SK-N-MC (cell line): ENCODE measurements at regions not wholly inside any gene's neighbourhood (a gene's known extent, or its start where the extent isn't known, plus 50 kb on each side); places are given as distances from the start of the nearest gene placed in this dataset.

ENCODE experiments used
- DNase-seq: peaks from one replicate; pipeline ENCODE4 v3.0.0-alpha.2; 2011; ENCODE audit warnings: low read depth, low spot score
- H3K27ac ChIP-seq: fragments of 200-600 bp; sonication (generic); 2 replicates; pipeline ENCODE4 v1.5.1; 2016; ENCODE audit warnings: mixed run types
- H3K36me3 ChIP-seq: fragments of 200-600 bp; sonication (generic); 2 replicates; pipeline ENCODE4 v1.6.1; 2017; ENCODE audit warnings: antibody characterized with exemption, low read length, mixed read lengths; ENCODE audit not compliant: insufficient read depth
- H3K4me3 ChIP-seq: fragments of 200-600 bp; sonication (generic); 2 replicates; pipeline ENCODE4 v1.5.1; 2016
- H3K9ac ChIP-seq: fragments of 200-600 bp; sonication (generic); 2 replicates; pipeline ENCODE4 v1.8.0; 2017; ENCODE audit warnings: mixed run types, mixed read lengths; ENCODE audit not compliant: insufficient read length
- H3K9me3 ChIP-seq: fragments of 200-600 bp; sonication (generic); 2 replicates; pipeline ENCODE4 v1.6.1; 2017; ENCODE audit warnings: low read depth, mild to moderate bottlenecking, antibody characterized with exemption, low read length, moderate library complexity, mixed read lengths
- EZH2 ChIP-seq: fragments of 200-600 bp; sonication (generic); IDR thresholded peaks from one replicate; pipeline ENCODE4 v1.6.1; 2017; ENCODE audit warnings: antibody characterized with exemption
- FOXP2 ChIP-seq: optimal IDR thresholded peaks from 2 replicates; pipeline ENCODE3; 2011; ENCODE audit warnings: mild to moderate bottlenecking, moderate library complexity; ENCODE audit not compliant: insufficient read depth; ENCODE audit errors: extremely low read length, control extremely low read depth
- POLR2AphosphoS5 ChIP-seq: IDR thresholded peaks from 2 replicates; pipeline ENCODE4 v1.6.1; 2012; ENCODE audit warnings: mild to moderate bottlenecking, low read depth, low read length, borderline replicate concordance

- Histone ChIP-seq H3K4me3 (no peak overlapping the region), H3K9me3 (no peaks in the 10 kb centered on the region), H3K27ac (no peak overlapping the region), H3K9ac (no peak overlapping the region), H3K36me3 (no peaks in the 10 kb centered on the region)
- DNase-seq: no peak
- TF ChIP-seq FOXP2 (no peak), POLR2AphosphoS5 (no peak), EZH2 (no peak)
Measured at GRCh38 chr14:25132094-25132493, 82.1 kb upstream of the STXBP6 start.

GRCh38 chr14:25122843-25123242, 72.9 kb upstream of the STXBP6 start:
- TF ChIP-seq EZH2: no peak
- Histone ChIP-seq H3K9me3 (no peaks in the 10 kb centered on the region), H3K36me3 (no peaks in the 10 kb centered on the region), H3K9ac (no peak overlapping the region), H3K4me3 (no peak overlapping the region), H3K27ac (no peak overlapping the region)
- DNase-seq: no peak

DNA sequence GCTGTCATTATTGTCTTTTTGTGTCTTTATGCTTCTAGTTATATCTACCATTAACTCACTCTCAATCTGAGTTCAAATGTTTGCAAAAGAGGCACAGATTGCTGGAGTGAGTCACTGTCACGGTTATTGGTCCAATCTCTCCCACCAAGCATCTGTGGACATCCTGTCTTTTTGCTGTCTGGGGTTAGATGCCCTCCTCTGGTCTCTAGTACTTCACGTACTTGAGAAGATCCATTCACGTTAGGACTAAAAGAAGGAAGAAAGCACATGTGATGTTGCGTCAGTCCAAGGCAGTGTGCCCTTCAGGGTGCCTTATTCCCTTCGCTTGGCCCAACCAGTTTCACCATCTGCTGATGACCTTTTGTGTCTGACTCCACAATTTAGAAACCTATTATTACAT, 72.3 kb upstream of the STXBP6 start:
- H3K27ac ChIP-seq: no peak overlapping the region
- H3K9ac ChIP-seq: no peak overlapping the region
- H3K36me3 ChIP-seq: no peaks in the 10 kb centered on the region
- no peak for DNase-seq
- TF ChIP-seq EZH2 (no peak), POLR2AphosphoS5 (no peak), FOXP2 (no peak)
- no peaks in the 10 kb centered on the region for H3K9me3 ChIP-seq
- H3K4me3 ChIP-seq: no peak overlapping the region

DNA sequence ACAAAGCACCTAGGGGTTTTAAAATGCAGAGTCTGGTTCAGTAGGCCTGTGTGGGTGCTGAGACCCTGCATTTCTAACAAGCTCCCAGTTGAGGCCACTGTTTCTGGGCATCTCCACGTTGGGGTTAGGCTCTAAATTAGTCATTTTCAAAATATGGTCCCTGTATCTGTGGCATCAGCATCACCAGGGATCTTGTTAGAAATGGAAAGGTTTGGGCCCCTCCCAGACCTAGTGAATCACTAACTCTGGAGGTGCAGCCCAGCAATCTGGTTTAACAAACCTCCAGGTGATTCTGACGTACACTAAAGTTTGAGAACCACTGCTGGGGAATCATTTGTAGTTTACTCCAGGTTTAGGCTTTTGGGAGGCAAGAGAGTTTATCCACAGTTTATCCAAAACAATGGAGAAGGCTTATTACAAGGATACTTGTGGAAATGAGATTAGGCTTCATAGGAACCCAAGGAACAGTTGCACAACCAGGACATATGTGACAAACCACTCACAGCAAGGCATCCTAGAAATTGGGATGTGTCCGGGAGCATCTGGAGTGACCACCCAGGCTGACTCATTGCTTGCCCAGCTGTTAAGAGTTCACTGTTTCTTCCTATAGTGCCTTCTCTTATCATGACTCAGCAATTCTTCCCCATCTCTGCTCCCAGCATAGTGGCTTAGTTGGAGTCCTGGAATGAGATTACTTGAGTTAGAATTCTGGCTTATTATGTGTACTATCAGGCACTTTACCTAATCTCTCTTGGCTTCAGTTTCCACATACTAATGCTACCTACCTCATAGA, 71.6 kb upstream of the STXBP6 start:
- no peak overlapping the region for H3K27ac ChIP-seq
- no peak overlapping the region for H3K4me3 ChIP-seq
- TF ChIP-seq POLR2AphosphoS5 (no peak), FOXP2 (no peak), EZH2 (no peak)
- no peaks in the 10 kb centered on the region for H3K36me3 ChIP-seq
- H3K9me3 ChIP-seq: no peaks in the 10 kb centered on the region
- H3K9ac ChIP-seq: no peak overlapping the region
- DNase-seq: no peak

DNA sequence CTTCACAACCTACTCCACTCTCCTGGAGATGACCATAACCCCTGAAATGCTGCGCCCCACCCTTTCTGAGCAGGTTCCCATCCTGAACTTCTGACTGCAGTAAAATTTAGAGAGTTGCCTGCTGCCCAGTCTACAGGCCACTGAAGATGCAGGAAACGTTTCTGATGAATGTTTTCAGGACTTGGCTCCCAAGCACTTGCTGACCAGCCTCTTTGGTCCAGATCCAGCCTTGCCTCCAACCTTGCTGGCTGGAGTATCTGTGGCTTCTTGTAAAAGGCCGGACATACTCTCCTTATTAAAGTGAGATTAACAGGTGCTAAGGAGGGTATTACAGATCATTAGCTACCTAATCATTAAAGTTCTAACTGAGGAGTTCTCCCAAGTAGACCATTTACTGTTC, 70.3 kb upstream of the STXBP6 start:
- TF ChIP-seq POLR2AphosphoS5 (no peak), EZH2 (no peak), FOXP2 (no peak)
- Histone ChIP-seq H3K4me3 (no peak overlapping the region), H3K9ac (no peak overlapping the region), H3K27ac (no peak overlapping the region), H3K36me3 (no peaks in the 10 kb centered on the region), H3K9me3 (no peaks in the 10 kb centered on the region)
- DNase-seq: no peak

- H3K27ac ChIP-seq: no peak overlapping the region
- DNase-seq: no peak
- H3K36me3 ChIP-seq: no peaks in the 10 kb centered on the region
- no peak overlapping the region for H3K9ac ChIP-seq
- no peak overlapping the region for H3K4me3 ChIP-seq
- TF ChIP-seq EZH2 (no peak), POLR2AphosphoS5 (no peak), FOXP2 (no peak)
- H3K9me3 ChIP-seq: no peaks in the 10 kb centered on the region
Measured at GRCh38 chr14:25118671-25119070, 68.7 kb upstream of the STXBP6 start.

- H3K9me3 ChIP-seq: no peaks in the 10 kb centered on the region
- H3K36me3 ChIP-seq: no peaks in the 10 kb centered on the region
- TF ChIP-seq POLR2AphosphoS5: no peak
- no peak for TF ChIP-seq EZH2
- no peak for TF ChIP-seq FOXP2
Measured at GRCh38 chr14:25117342-25117741, 67.4 kb upstream of the STXBP6 start.

GRCh38 chr14:25116607-25117006, 66.7 kb upstream of the STXBP6 start:
- DNase-seq: no peak
- no peak overlapping the region for H3K27ac ChIP-seq

More at GRCh38 chr14:25117342-25117741, 67.4 kb upstream of the STXBP6 start:
- DNase-seq: no peak
- no peak overlapping the region for H3K27ac ChIP-seq
- no peak overlapping the region for H3K9ac ChIP-seq
- H3K4me3 ChIP-seq: no peak overlapping the region

DNA sequence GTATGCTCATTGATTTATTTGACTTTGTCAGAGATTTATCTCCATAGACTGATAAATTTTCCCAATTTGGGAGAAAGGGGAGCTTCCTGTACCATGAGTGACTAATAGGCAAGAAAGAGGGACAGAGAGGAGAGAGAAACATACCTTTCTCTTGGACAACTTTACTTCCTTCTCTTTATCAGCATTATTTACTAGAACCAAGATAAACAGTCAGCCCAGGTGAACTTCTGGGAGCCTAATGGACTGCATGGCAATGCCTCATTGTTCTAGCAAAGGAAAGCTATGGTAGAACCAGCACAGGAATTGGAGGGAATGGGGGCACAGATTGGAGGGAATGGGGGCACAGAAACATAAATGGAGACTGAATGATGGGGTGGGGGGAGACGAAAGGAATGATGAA, 63.4 kb upstream of the STXBP6 start:
- TF ChIP-seq POLR2AphosphoS5 (no peak), FOXP2 (no peak), EZH2 (no peak)
- no peak overlapping the region for H3K9ac ChIP-seq
- H3K27ac ChIP-seq: no peak overlapping the region
- H3K4me3 ChIP-seq: no peak overlapping the region
- no peaks in the 10 kb centered on the region for H3K36me3 ChIP-seq
- H3K9me3 ChIP-seq: no peaks in the 10 kb centered on the region
- DNase-seq: no peak

More at GRCh38 chr14:25116607-25117006, 66.7 kb upstream of the STXBP6 start:
- H3K4me3 ChIP-seq: no peak overlapping the region
- no peak overlapping the region for H3K9ac ChIP-seq
- TF ChIP-seq FOXP2 (no peak), POLR2AphosphoS5 (no peak), EZH2 (no peak)
- H3K9me3 ChIP-seq: no peaks in the 10 kb centered on the region
- no peaks in the 10 kb centered on the region for H3K36me3 ChIP-seq
